Posterior cingulate gyrus (tissue), 11 donors: ENCODE measurements at regions not wholly inside any gene's neighbourhood (a gene's known extent, or its start where the extent isn't known, plus 50 kb on each side); places are given as distances from the start of the nearest gene placed in this dataset.
"Not testable (repeated sequence)": the region's sequence is repeated elsewhere in the genome, so short reads cannot be mapped to it uniquely, and the experiment has no call there.

Source experiments
- DNase-seq, 10 donors: peaks; one replicate each; pipeline versions ENCODE4 v3.0.0 to v3.0.0-alpha.2; 2020 to 2021; ENCODE audit warnings: mixed read lengths in 3 of 10
- intact Hi-C: fragments of 100-400 bp; cut with DNase I; formaldehyde crosslinking; loops from one replicate; pipeline ENCODE4 v1.15.1; 2023

GRCh38 chr10:59975918-59976317, 69.6 kb upstream of the CCDC6 start:
- intact Hi-C loops, DNase-seq: not testable (repeated sequence)

GRCh38 chr10:59971915-59972314, 65.6 kb upstream of the CCDC6 start:
- intact Hi-C loops, result no loop called here
- DNase-seq, result no peak

- intact Hi-C loops, result no loop called here
- no peak for DNase-seq
Measured at GRCh38 chr10:59970396-59971368, 64.3 kb upstream of the CCDC6 start.

- intact Hi-C loops, result no loop called here
- DNase-seq, result peak in 1 of 10 donors; percentile 55
Measured at GRCh38 chr10:59968705-59969104, 62.3 kb upstream of the CCDC6 start.

- no peak for DNase-seq
Measured at GRCh38 chr10:59967079-59967478, 60.7 kb upstream of the CCDC6 start.

GRCh38 chr10:59965899-59966650, 59.7 kb upstream of the CCDC6 start:
- DNase-seq, result peak in 6 of 10 donors; percentile 6 to 86 (median 58)
- intact Hi-C loops, result no loop called here

More at GRCh38 chr10:59967079-59967478, 60.7 kb upstream of the CCDC6 start:
- intact Hi-C loops, result no loop called here

- intact Hi-C loops, result no loop called here
Measured at GRCh38 chr10:59962756-59963155, 56.4 kb upstream of the CCDC6 start.

GRCh38 chr10:59960751-59961150, 54.4 kb upstream of the CCDC6 start:
- DNase-seq, result no peak
- intact Hi-C loops, result no loop called here

More at GRCh38 chr10:59962756-59963155, 56.4 kb upstream of the CCDC6 start:
- DNase-seq, result no peak

GRCh38 chr10:59959504-59960018, 53.2 kb upstream of the CCDC6 start:
- intact Hi-C loops, result no loop called here
- no peak for DNase-seq

- intact Hi-C loops, result no loop called here
- no peak for DNase-seq
Measured at GRCh38 chr10:59958882-59959281, 52.5 kb upstream of the CCDC6 start.

GRCh38 chr10:59957975-59958374, 51.6 kb upstream of the CCDC6 start:
- no peak for DNase-seq
- intact Hi-C loops, result no loop called here
